ENCODE measurements at regions not wholly inside any gene's neighbourhood (a gene's known extent, or its start where the extent isn't known, plus 50 kb on each side); places are given as distances from the start of the nearest gene placed in this dataset.

DNA sequence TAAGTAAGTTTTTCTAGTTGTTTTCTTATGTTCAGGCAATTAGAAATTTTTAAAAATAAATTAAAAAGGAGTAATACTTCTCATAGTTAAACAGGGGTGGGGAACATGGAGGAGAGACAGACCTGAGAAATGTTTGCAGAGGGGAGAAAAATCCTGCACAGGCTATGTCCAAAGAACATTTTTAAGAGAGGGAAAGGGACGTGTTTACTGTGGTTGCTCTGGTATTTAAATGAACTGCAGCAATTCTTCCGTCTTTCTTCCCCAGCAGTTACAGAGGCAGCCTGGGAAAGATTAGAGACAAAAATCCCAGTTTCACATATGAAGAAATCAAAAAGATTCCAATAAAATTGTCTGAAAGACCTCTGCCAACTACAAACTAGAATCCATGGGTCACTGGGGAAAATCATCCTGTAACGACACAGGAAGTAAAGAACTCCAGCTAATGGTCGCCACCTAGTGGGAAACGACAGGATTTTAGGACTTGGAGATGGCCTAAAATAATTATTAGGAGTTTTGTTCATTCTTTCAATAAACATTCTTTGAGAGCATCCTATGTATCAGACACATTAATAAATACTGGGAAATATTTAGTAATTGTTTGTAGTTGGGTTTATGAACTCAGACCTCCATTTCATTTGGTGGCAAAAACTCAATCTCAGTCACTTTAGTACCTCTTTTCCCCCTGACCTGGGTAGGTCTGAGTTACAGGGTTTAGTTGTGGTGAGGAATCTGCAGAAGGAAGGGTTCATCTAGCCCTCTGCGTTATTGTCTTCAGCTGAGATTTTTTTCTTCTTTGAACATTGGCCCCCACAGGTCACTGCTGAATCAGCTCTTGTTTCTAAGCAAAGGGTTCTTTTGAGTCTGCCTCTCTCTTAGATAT is 69.9 kb upstream of the GOLIM4 start (continued):
- TF ChIP-seq PPARG (CRISPR knock-in tag; conservative IDR thresholded peaks at IDR 0.05) (0 out of 2 replicates have a peak, but pooled peaks have one; percentile 14), MIER3 (CRISPR knock-in tag; IDR thresholded peaks at IDR 0.05; ENCODE audit: borderline replicate concordance) (no peak), DPF2 (CRISPR knock-in tag; IDR thresholded peaks at IDR 0.05; ENCODE audit: borderline replicate concordance, low read depth) (no peak), XRCC5 (optimal IDR thresholded peaks at IDR 0.05; ENCODE audit: low read length) (no peak), THAP11 (CRISPR knock-in tag; IDR thresholded peaks at IDR 0.05) (no peak), NFYC (CRISPR knock-in tag; IDR thresholded peaks at IDR 0.05) (no peak), POGZ (CRISPR knock-in tag; IDR thresholded peaks at IDR 0.05) (no peak), SAP130 (CRISPR knock-in tag; IDR thresholded peaks at IDR 0.05; ENCODE audit: low read depth) (peak; percentile 27; the same call in 1 of the 2 replicates), NFRKB (IDR thresholded peaks at IDR 0.05) (no peak), FOXP1 (IDR thresholded peaks at IDR 0.05) (no peak), FOXP1 (CRISPR knock-in tag; IDR thresholded peaks at IDR 0.05) (no peak), ZNF615 (CRISPR knock-in tag; IDR thresholded peaks at IDR 0.05; ENCODE audit: borderline replicate concordance) (no peak), GPN1 (CRISPR knock-in tag; IDR thresholded peaks at IDR 0.05; ENCODE audit: borderline replicate concordance) (no peak), PHF8 (CRISPR knock-in tag; IDR thresholded peaks at IDR 0.05) (no peak), ZFP41 (CRISPR knock-in tag; IDR thresholded peaks at IDR 0.05; ENCODE audit: borderline replicate concordance) (no peak), KAT2B (IDR thresholded peaks at IDR 0.05; ENCODE audit: borderline replicate concordance, low read depth, low read length) (no peak), RFXAP (CRISPR knock-in tag; IDR thresholded peaks at IDR 0.05; ENCODE audit: borderline replicate concordance) (no peak), HNF1B (CRISPR knock-in tag; IDR thresholded peaks at IDR 0.05) (no peak), HDAC1 (CRISPR knock-in tag; IDR thresholded peaks at IDR 0.05) (no peak), CENPT (CRISPR knock-in tag; IDR thresholded peaks at IDR 0.05; ENCODE audit: low read depth) (no peak), SOX6 (IDR thresholded peaks at IDR 0.05) (no peak), SOX6 (CRISPR knock-in tag; IDR thresholded peaks at IDR 0.05) (no peak), TBX2 (CRISPR knock-in tag; IDR thresholded peaks at IDR 0.05; ENCODE audit: borderline replicate concordance) (no peak), ZNF160 (CRISPR knock-in tag; IDR thresholded peaks at IDR 0.05) (no peak), PRMT3 (CRISPR knock-in tag; IDR thresholded peaks at IDR 0.05; ENCODE audit: borderline replicate concordance, low read depth) (no peak)
- TF ChIP-seq, protein P1, sequence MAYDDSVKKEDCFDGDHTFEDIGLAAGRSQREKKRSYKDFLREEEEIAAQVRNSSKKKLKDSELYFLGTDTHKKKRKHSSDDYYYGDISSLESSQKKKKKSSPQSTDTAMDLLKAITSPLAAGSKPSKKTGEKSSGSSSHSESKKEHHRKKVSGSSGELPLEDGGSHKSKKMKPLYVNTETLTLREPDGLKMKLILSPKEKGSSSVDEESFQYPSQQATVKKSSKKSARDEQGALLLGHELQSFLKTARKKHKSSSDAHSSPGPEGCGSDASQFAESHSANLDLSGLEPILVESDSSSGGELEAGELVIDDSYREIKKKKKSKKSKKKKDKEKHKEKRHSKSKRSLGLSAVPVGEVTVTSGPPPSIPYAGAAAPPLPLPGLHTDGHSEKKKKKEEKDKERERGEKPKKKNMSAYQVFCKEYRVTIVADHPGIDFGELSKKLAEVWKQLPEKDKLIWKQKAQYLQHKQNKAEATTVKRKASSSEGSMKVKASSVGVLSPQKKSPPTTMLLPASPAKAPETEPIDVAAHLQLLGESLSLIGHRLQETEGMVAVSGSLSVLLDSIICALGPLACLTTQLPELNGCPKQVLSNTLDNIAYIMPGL (CRISPR knock-in tag; IDR thresholded peaks at IDR 0.05; ENCODE audit: borderline replicate concordance in 1 of 2, low read depth in 1 of 2): 0 out of 4 replicates have a peak, but pooled peaks of 1 of the 2 experiments have one; percentile 26
- TF ChIP-seq, protein P2, sequence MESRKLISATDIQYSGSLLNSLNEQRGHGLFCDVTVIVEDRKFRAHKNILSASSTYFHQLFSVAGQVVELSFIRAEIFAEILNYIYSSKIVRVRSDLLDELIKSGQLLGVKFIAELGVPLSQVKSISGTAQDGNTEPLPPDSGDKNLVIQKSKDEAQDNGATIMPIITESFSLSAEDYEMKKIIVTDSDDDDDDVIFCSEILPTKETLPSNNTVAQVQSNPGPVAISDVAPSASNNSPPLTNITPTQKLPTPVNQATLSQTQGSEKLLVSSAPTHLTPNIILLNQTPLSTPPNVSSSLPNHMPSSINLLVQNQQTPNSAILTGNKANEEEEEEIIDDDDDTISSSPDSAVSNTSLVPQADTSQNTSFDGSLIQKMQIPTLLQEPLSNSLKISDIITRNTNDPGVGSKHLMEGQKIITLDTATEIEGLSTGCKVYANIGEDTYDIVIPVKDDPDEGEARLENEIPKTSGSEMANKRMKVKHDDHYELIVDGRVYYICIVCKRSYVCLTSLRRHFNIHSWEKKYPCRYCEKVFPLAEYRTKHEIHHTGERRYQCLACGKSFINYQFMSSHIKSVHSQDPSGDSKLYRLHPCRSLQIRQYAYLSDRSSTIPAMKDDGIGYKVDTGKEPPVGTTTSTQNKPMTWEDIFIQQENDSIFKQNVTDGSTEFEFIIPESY (CRISPR knock-in tag; IDR thresholded peaks at IDR 0.05): no peak
